RWPE1 (cell line): ENCODE measurements at regions not wholly inside any gene's neighbourhood (a gene's known extent, or its start where the extent isn't known, plus 50 kb on each side); places are given as distances from the start of the nearest gene placed in this dataset.

Source experiments
- CTCF ChIA-PET: fragments of 350-600 bp; sonication (Branson Sonifier 250); formaldehyde crosslinking; extraction: SDS; loops from one replicate; lab custom pipeline; 2021; lab: Yijun Ruan, JAX
- POLR2A ChIA-PET: fragments of 400-600 bp; formaldehyde crosslinking; extraction: SDS; loops from one replicate; lab custom pipeline; 2020; ENCODE audit warnings: antibody characterized with exemption; ENCODE audit not compliant: low non-redundant PET; lab: Yijun Ruan, JAX
- DNase-seq: peaks from one replicate; pipeline ENCODE4 v3.0.0; 2012; ENCODE audit warnings: low spot score
- H3K27ac ChIP-seq: fragments of 450-650 bp; 2 replicates; pipeline ENCODE4 v1.5.1; 2017
- TF ChIP-seq, protein P1 (sequence below): fragments of 450-650 bp; conservative IDR thresholded peaks from 2 replicates; pipeline ENCODE4 v1.5.1; 2017; ENCODE audit warnings: low read depth, mild to moderate bottlenecking

DNA sequence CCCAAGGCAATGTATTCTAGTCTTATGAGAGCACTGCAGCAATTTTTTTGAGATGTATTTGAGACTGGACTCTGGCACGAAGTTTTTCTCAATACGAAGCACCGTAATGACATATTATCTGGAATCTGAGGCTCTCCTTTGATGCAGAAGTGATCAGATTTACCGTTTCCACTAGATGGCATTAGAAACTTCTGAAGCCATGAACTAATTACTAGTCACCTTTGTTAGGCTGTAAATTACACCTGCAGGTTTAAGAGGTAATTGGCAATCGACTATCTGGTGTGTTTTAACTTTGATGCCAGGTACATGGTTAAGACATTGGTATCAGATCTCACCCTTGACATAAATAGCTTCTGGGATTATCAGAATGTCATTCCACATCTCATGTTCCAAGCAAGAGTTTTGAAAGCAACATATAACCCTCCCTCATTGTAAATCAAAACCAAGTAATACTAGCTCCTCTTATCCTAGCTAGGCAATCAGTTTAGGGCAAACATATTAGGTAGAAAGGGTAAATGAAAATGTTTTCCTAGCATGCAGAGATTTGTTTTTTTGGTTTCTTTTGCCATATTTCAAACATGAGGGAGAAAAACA, 254.6 kb upstream of the SPRED2 start:
- no peak overlapping the region for H3K27ac ChIP-seq
- peak; percentile 17 for DNase-seq
- CTCF ChIA-PET: interaction anchor here (0.5 to 0.9 kb wide), 3 partner anchors 24 to 656 kb away, joined by 3 read pairs; no protein-coding TSS in a partner anchor
- TF ChIP-seq, protein P1, sequence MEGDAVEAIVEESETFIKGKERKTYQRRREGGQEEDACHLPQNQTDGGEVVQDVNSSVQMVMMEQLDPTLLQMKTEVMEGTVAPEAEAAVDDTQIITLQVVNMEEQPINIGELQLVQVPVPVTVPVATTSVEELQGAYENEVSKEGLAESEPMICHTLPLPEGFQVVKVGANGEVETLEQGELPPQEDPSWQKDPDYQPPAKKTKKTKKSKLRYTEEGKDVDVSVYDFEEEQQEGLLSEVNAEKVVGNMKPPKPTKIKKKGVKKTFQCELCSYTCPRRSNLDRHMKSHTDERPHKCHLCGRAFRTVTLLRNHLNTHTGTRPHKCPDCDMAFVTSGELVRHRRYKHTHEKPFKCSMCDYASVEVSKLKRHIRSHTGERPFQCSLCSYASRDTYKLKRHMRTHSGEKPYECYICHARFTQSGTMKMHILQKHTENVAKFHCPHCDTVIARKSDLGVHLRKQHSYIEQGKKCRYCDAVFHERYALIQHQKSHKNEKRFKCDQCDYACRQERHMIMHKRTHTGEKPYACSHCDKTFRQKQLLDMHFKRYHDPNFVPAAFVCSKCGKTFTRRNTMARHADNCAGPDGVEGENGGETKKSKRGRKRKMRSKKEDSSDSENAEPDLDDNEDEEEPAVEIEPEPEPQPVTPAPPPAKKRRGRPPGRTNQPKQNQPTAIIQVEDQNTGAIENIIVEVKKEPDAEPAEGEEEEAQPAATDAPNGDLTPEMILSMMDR: peak; percentile 36; the same call in 1 of the 2 replicates
- POLR2A ChIA-PET: no interaction called here

DNA sequence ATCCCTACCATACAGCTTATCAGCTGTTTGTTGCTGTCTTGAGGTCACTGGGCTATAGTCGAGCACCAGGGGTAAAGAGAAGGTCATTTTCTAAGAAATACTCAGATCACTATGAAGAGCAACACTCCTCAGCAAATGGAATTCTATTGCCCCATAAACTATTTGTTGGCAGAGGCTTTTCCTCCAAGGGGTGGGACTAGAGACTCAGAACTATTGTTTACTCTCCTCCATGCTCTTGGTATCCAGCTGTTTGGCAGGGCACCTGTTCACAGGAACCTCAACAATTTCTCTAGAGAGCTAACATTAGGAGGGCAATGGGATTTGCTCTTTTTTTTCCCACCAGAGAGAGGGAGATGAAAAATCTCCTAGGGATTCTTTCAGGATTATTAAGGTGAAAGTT, 249.1 kb upstream of the SPRED2 start:
- CTCF ChIA-PET: interaction anchor here (0.6 to 1.1 kb wide), 2 partner anchors 9 to 18 kb away, joined by 3 to 5 read pairs; no protein-coding TSS in a partner anchor
- no peak for DNase-seq
- POLR2A ChIA-PET: no interaction called here
- H3K27ac ChIP-seq: no peak overlapping the region
- TF ChIP-seq, protein P1: no peak

DNA sequence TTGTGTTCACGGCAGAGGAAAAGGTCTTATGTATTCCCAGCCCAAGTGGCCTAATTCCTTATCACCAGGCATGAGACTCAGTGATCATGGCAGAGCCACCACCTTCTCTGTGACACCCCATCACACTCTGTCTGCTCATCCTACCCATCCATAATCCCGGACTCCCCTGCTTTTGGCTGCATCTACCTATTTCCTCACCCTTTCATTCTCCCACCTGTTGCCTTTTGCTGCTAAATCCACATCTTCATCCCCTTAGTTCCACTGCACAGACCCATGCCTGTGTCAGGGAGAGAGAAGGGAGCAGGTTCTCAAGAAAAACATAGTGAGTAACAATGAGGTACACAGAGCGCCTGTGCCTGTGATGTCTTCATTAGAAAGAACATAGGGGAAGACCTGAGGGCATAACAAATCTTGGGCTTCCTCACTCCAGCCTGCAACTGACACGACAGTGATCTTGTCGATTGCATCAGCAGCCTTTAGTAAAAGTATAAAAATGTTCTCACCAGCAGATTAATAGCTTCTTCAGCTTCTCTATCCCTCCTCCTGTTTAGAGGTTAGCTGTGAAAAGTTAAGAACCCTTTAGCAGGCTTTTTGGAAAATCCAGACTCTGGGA, 246.5 kb upstream of the SPRED2 start:
- CTCF ChIA-PET: interaction anchor here (0.8 kb wide), 1 partner anchor 13 kb away, joined by 3 read pairs; no protein-coding TSS in a partner anchor
- TF ChIP-seq, protein P1: no peak
- no peak overlapping the region for H3K27ac ChIP-seq
- DNase-seq: no peak
- POLR2A ChIA-PET: no interaction called here

DNA sequence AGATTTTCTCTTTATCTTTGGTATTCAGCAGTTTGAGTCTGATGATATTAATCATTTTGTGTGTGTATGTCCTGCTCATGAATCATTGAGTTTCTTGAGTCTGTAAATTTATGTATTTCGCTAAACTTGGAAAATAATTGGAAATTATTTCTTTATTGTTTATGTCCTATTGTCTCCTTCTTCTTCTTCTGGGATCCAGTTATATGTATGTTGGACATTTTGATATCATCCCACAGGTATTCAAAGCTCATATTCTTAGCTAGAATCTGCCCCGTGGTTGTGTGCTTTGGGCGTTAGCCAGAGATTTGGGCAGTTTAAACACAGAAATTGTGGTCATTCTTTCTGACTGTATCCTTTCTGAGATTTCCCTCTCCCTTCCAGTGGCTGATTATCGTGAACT, 243.0 kb upstream of the SPRED2 start:
- no peak overlapping the region for H3K27ac ChIP-seq
- CTCF ChIA-PET: interaction anchor here (0.6 kb wide), 1 partner anchor 19 kb away, joined by 3 read pairs; no protein-coding TSS in a partner anchor
- POLR2A ChIA-PET: no interaction called here
- TF ChIP-seq, protein P1: no peak
- DNase-seq: no peak

DNA sequence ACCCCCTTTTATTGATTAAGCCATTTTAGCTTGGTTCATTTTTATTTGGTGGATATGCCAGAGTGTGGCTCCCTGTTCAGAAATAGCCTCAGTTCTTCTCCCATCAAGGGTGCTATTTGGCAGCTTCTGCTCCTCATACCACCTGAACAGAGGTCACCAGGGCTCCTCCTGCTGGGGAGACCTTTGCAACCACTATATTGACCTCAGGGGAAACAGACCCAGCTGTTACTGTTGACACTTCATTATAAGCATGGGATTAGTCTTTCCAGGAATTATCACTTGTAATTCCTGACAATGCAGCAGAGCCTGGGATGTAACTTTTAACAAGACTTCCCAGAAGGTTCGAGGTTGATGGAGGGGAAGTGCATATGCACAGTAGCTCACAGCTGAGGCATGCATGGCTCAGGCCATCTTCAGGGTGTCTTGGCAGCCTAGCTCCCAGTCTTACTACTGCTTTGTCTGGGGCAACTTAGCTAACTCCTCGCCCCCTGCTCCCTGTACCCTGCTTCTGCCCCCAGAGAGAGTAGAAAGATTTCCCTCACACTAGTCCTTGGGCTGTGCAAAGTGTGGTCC, 239.4 kb upstream of the SPRED2 start:
- TF ChIP-seq, protein P1: no peak
- H3K27ac ChIP-seq: no peak overlapping the region
- ChIA-PET POLR2A (no interaction called here), CTCF (interaction anchor here (0.6 kb wide), 1 partner anchor 9 kb away, joined by 3 read pairs; no protein-coding TSS in a partner anchor)
- DNase-seq: no peak

DNA sequence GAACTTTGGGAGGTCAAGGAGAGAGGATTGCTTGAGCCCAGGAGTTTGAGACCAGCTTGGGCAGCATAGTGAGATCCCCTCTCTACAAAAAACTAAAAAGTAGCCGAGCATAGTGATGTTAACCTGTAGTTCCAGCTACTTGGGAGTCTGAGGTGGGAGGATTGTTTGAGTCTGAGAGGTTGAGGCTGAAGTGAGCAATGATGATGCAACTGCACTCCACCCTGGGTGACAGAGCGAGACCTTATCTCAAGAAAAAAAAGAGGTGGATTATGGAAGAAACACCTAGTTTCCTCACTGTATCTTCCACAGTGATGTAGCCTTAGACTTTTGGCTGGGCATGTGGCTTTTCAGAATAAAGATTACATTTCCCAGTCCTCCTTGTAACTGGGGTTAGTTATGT, 237.2 kb upstream of the SPRED2 start:
- TF ChIP-seq, protein P1: no peak
- ChIA-PET CTCF (no interaction called here), POLR2A (no interaction called here)
- no peak for DNase-seq
- no peak overlapping the region for H3K27ac ChIP-seq
